ENCODE measurements at regions not wholly inside any gene's neighbourhood (a gene's known extent, or its start where the extent isn't known, plus 50 kb on each side); places are given as distances from the start of the nearest gene placed in this dataset.

DNA sequence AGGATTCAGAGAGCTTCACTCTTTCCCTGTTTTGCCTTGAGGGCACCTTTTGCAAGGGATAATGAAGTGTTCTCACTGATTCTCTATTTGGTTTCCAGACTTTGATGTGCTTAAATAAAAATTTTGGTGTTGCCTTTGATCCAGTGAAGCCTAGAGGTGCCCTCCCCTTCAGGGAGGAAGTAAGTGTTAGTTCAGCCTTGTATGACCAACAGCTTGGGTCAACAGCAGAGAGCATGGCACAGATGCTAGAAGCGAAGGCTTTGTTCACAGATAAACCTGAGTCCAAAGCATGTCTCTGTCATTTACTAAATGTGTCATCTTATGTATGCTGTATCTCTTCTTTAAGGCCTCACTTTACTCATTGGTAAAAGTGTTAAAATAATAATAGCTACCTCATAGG is 52.8 kb upstream of the STXBP6 start:
- Histone ChIP-seq H3K27ac (no peak overlapping the region), H3K36me3 (no peaks in the 10 kb centered on the region), H3K4me3 (no peak overlapping the region), H3K9me3 (no peaks in the 10 kb centered on the region), H3K27me3 (no peaks in the 10 kb centered on the region), H3K4me1 (no peaks in the 10 kb centered on the region)
- TF ChIP-seq, protein P1, sequence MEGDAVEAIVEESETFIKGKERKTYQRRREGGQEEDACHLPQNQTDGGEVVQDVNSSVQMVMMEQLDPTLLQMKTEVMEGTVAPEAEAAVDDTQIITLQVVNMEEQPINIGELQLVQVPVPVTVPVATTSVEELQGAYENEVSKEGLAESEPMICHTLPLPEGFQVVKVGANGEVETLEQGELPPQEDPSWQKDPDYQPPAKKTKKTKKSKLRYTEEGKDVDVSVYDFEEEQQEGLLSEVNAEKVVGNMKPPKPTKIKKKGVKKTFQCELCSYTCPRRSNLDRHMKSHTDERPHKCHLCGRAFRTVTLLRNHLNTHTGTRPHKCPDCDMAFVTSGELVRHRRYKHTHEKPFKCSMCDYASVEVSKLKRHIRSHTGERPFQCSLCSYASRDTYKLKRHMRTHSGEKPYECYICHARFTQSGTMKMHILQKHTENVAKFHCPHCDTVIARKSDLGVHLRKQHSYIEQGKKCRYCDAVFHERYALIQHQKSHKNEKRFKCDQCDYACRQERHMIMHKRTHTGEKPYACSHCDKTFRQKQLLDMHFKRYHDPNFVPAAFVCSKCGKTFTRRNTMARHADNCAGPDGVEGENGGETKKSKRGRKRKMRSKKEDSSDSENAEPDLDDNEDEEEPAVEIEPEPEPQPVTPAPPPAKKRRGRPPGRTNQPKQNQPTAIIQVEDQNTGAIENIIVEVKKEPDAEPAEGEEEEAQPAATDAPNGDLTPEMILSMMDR (IDR thresholded peaks at IDR 0.05): no peak
- no peak for DNase-seq
- intact Hi-C loops (cut with DNase I; ENCODE audit: low total_unique reads): no loop called here

DNA sequence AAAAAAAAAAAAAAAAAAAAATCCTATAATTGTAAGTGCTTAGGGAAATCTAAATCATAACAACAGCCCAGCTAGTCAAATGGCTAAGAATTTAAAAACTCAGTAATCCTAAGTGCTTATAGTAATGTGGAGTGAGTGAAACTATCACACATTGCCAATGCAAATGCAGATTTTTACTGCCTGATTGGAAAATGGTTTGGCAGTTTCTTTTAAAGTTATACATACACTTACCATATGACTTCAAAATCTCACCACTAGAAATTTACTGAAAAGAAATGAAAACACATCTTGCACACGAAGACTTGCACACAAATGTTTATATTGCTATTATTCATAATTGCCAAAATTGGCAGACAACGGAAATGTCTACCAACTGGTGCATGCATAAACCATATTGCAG is 51.3 kb upstream of the STXBP6 start:
- H3K4me1 ChIP-seq: no peaks in the 10 kb centered on the region
- intact Hi-C loops (cut with DNase I; ENCODE audit: low total_unique reads): no loop called here
- H3K36me3 ChIP-seq: no peaks in the 10 kb centered on the region
- H3K27me3 ChIP-seq: peaks cover 0 to under 1% of the 10 kb centered on the region in 2 donors
- TF ChIP-seq, protein P1 (IDR thresholded peaks at IDR 0.05): no peak
- no peak overlapping the region for H3K4me3 ChIP-seq
- DNase-seq: no peak
- H3K27ac ChIP-seq: no peak overlapping the region
- no peaks in the 10 kb centered on the region for H3K9me3 ChIP-seq

All from tibial artery (tissue), 4 donors.